OCI-LY7 (cell line): ENCODE measurements at regions not wholly inside any gene's neighbourhood (a gene's known extent, or its start where the extent isn't known, plus 50 kb on each side); places are given as distances from the start of the nearest gene placed in this dataset.

ENCODE experiments used
- BruUV-seq: library from RNA; stranded (reverse); fragments of 400-500 nt; replicated peaks from 2 replicates; lab custom pipeline; 2021; lab: Mats Ljungman, UMichigan
- CTCF ChIA-PET: fragments of 300-600 bp; sonication (Branson Sonifier 250); formaldehyde crosslinking; loops from one replicate; lab custom pipeline; 2022; ENCODE audit warnings: antibody characterized with exemption; ENCODE audit not compliant: unreplicated experiment; lab: Charles Lee
- POLR2A ChIA-PET: fragments of 300-600 bp; sonication (Branson Sonifier 250); formaldehyde crosslinking; loops from one replicate; lab custom pipeline; 2022; ENCODE audit warnings: antibody characterized with exemption; lab: Charles Lee
- DNase-seq: peaks from one replicate; pipeline ENCODE4 v3.0.0-alpha.2; 2015; ENCODE audit warnings: low spot score
- H2AFZ ChIP-seq: fragments of 200-600 bp; sonication (generic), shearing (Covaris generic); 2 replicates; pipeline ENCODE4 v1.6.1; 2014; ENCODE audit warnings: mild to moderate bottlenecking, antibody characterized with exemption, low read length, moderate library complexity
- H3K27ac ChIP-seq: fragments of 200-600 bp; sonication (generic); 2 replicates; pipeline ENCODE4 v1.5.1; 2014; ENCODE audit warnings: mixed run types, low read depth, mild to moderate bottlenecking, moderate library complexity, low read length, inconsistent platforms; ENCODE audit not compliant: poor library complexity, severe bottlenecking
- H3K36me3 ChIP-seq: fragments of 200-600 bp; sonication (generic); 2 replicates; pipeline ENCODE4 v1.6.1; 2014; ENCODE audit warnings: mild to moderate bottlenecking, antibody characterized with exemption, low read length, moderate library complexity, mixed read lengths; ENCODE audit not compliant: insufficient read depth
- H3K4me1 ChIP-seq: fragments of 200-600 bp; sonication (generic); 2 replicates; pipeline ENCODE4 v1.5.1; 2014; ENCODE audit warnings: mild to moderate bottlenecking, low read length; ENCODE audit not compliant: insufficient read depth, poor library complexity, severe bottlenecking
- H3K4me2 ChIP-seq: fragments of 200-600 bp; sonication (generic); 2 replicates; pipeline ENCODE4 v1.6.1; 2014; ENCODE audit warnings: mild to moderate bottlenecking, low read length
- H3K4me3 ChIP-seq: fragments of 200-600 bp; sonication (generic); 2 replicates; pipeline ENCODE4 v1.5.1; 2014; ENCODE audit warnings: mild to moderate bottlenecking, low read depth, low read length; ENCODE audit not compliant: poor library complexity, severe bottlenecking
- H3K79me2 ChIP-seq: fragments of 200-600 bp; sonication (generic); 2 replicates; pipeline ENCODE4 v1.6.1; 2016; ENCODE audit warnings: low read depth, mild to moderate bottlenecking, low read length, moderate library complexity, mixed read lengths; ENCODE audit not compliant: insufficient read depth
- H3K9me2 ChIP-seq: fragments of 200-600 bp; sonication (generic); 2 replicates; pipeline ENCODE4 v1.6.1; 2016; ENCODE audit warnings: mild to moderate bottlenecking, low read length, mixed read lengths; ENCODE audit not compliant: insufficient read depth
- H3K9me3 ChIP-seq: fragments of 200-600 bp; sonication (generic); 2 replicates; pipeline ENCODE4 v1.6.1; 2014; ENCODE audit warnings: mild to moderate bottlenecking, mixed run types, low read length, mixed read lengths
- H4K20me1 ChIP-seq: fragments of 200-600 bp; sonication (generic); 2 replicates; pipeline ENCODE4 v1.6.1; 2014; ENCODE audit warnings: mild to moderate bottlenecking, antibody characterized with exemption, low read length, moderate library complexity, mixed read lengths; ENCODE audit not compliant: insufficient read depth
- CTCF ChIP-seq: fragments of 200-600 bp; sonication (generic); conservative IDR thresholded peaks from 2 replicates; pipeline ENCODE4 v1.5.1; 2014; ENCODE audit warnings: mild to moderate bottlenecking, antibody characterized with exemption, low read length, moderate library complexity, mixed read lengths
- EZH2phosphoT487 ChIP-seq: fragments of 200-600 bp; sonication (generic); IDR thresholded peaks from 2 replicates; pipeline ENCODE4 v1.6.1; 2018; ENCODE audit warnings: low read depth, borderline replicate concordance, mild to moderate bottlenecking, mixed run types, antibody characterized with exemption, low read length, moderate library complexity, mixed read lengths
- intact Hi-C: fragments of 100-400 bp; cut with micrococcal nuclease; formaldehyde crosslinking; loops from one replicate; pipeline ENCODE4 v1.10.0; 2022; ENCODE audit not compliant: unreplicated experiment

GRCh38 chr2:22340716-22341115 is 1044.3 kb upstream of the KLHL29 start:
- TF ChIP-seq EZH2phosphoT487 (no peak), CTCF (no peak)
- Histone ChIP-seq H3K9me3 (no peaks in the 10 kb centered on the region), H3K9me2 (no peaks in the 10 kb centered on the region), H3K79me2 (no peaks in the 10 kb centered on the region), H3K27ac (no peak overlapping the region), H4K20me1 (no peaks in the 10 kb centered on the region), H2AFZ (no peak overlapping the region), H3K4me2 (no peak overlapping the region), H3K4me1 (no peaks in the 10 kb centered on the region), H3K36me3 (no peaks in the 10 kb centered on the region), H3K4me3 (no peak overlapping the region)
- DNase-seq = no peak
- ChIA-PET POLR2A (no interaction called here), CTCF (no interaction called here)
- intact Hi-C loops = no loop called here
- no TSS peak for BruUV-seq

GRCh38 chr2:22347306-22347705 is 1037.7 kb upstream of the KLHL29 start:
- H3K4me1 ChIP-seq = no peaks in the 10 kb centered on the region
- H2AFZ ChIP-seq = no peak overlapping the region
- no peak overlapping the region for H3K27ac ChIP-seq
- no peaks in the 10 kb centered on the region for H3K79me2 ChIP-seq
- no peaks in the 10 kb centered on the region for H3K36me3 ChIP-seq
- H3K4me3 ChIP-seq = no peak overlapping the region
- no peak for TF ChIP-seq EZH2phosphoT487
- TF ChIP-seq CTCF = no peak
- no peak overlapping the region for H3K4me2 ChIP-seq
- no peaks in the 10 kb centered on the region for H3K9me2 ChIP-seq
- no peaks in the 10 kb centered on the region for H3K9me3 ChIP-seq
- ChIA-PET POLR2A (no interaction called here), CTCF (no interaction called here)
- no TSS peak for BruUV-seq
- H4K20me1 ChIP-seq = no peaks in the 10 kb centered on the region
- intact Hi-C loops = no loop called here
- DNase-seq = no peak

GRCh38 chr2:22350621-22351020 is 1034.4 kb upstream of the KLHL29 start:
- Histone ChIP-seq H2AFZ (no peak overlapping the region), H3K9me2 (no peaks in the 10 kb centered on the region), H4K20me1 (no peaks in the 10 kb centered on the region), H3K9me3 (no peaks in the 10 kb centered on the region), H3K79me2 (no peaks in the 10 kb centered on the region), H3K4me2 (no peak overlapping the region), H3K27ac (no peak overlapping the region), H3K4me1 (no peaks in the 10 kb centered on the region), H3K36me3 (no peaks in the 10 kb centered on the region), H3K4me3 (no peak overlapping the region)
- intact Hi-C loops = no loop called here
- ChIA-PET CTCF (no interaction called here), POLR2A (no interaction called here)
- no peak for DNase-seq
- BruUV-seq = no TSS peak
- TF ChIP-seq EZH2phosphoT487 = no peak
- TF ChIP-seq CTCF = no peak
